ENCODE measurements at regions not wholly inside any gene's neighbourhood (a gene's known extent, or its start where the extent isn't known, plus 50 kb on each side); places are given as distances from the start of the nearest gene placed in this dataset.

- no peak overlapping the region for H2BK5ac ChIP-seq (ENCODE audit: low read depth, low read length, poor library complexity)
- H2AFZ ChIP-seq (ENCODE audit: insufficient read depth, low read length, poor library complexity) = no peak overlapping the region
- WGBS (ENCODE audit: extremely low coverage, insufficient coverage, insufficient read length) = no CpG with 5 or more reads among the region's 5 CpGs
- H3K79me2 ChIP-seq (ENCODE audit: control insufficient read depth, insufficient read depth, low read length, poor library complexity) = no peaks in the 10 kb centered on the region
- no peak overlapping the region for H4K8ac ChIP-seq (ENCODE audit: low read depth, low read length)
- H3K4me3 ChIP-seq (ENCODE audit: low read depth, low read length) = no peak overlapping the region
- no peak overlapping the region for H3K4me2 ChIP-seq (ENCODE audit: low read length)
- H4K12ac ChIP-seq (ENCODE audit: low read depth, low read length) = no peak overlapping the region
- H3K18ac ChIP-seq (ENCODE audit: low read length) = no peak overlapping the region
- no peaks in the 10 kb centered on the region for H3K36me3 ChIP-seq (ENCODE audit: control insufficient read depth in 1 of 2, insufficient read depth in 2 of 2, low read length in 2 of 2)
- no peak overlapping the region for H3K27ac ChIP-seq (ENCODE audit: low read depth, low read length)
- H3K14ac ChIP-seq (ENCODE audit: low read length) = no peak overlapping the region
- H3K27me3 ChIP-seq (ENCODE audit: insufficient read depth, low read length) = no peaks in the 10 kb centered on the region
- no peaks in the 10 kb centered on the region for H3K9me3 ChIP-seq (ENCODE audit: insufficient read depth, low read depth, low read length)
- no peak overlapping the region for H3K4ac ChIP-seq (ENCODE audit: low read depth, low read length)
- H4K91ac ChIP-seq (ENCODE audit: low read depth, low read length) = no peak overlapping the region
- H3K79me1 ChIP-seq (ENCODE audit: low read length) = no peaks in the 10 kb centered on the region
- H3K23ac ChIP-seq (ENCODE audit: low read length) = no peak overlapping the region
- H3K4me1 ChIP-seq (ENCODE audit: control insufficient read depth in 1 of 2, insufficient read depth in 2 of 2, low read length in 2 of 2) = peaks cover 2 to 3% of the 10 kb centered on the region in 2 experiments
- DNase-seq = no peak
- H3K9ac ChIP-seq (ENCODE audit: low read length) = no peak overlapping the region
- no peak overlapping the region for H2AK5ac ChIP-seq (ENCODE audit: low read length)
- no peak overlapping the region for H2BK12ac ChIP-seq (ENCODE audit: low read length)
- no peak overlapping the region for H2BK120ac ChIP-seq (ENCODE audit: insufficient read depth, low read length, poor library complexity)
Measured at GRCh38 chr12:46124132-46124847, 133.9 kb upstream of the SCAF11 start.

- H2BK5ac ChIP-seq (ENCODE audit: low read depth, low read length, poor library complexity) = no peak overlapping the region
- H3K9ac ChIP-seq (ENCODE audit: low read length) = no peak overlapping the region
- no peak overlapping the region for H4K91ac ChIP-seq (ENCODE audit: low read depth, low read length)
- H3K79me1 ChIP-seq (ENCODE audit: low read length) = no peaks in the 10 kb centered on the region
- no peak overlapping the region for H4K8ac ChIP-seq (ENCODE audit: low read depth, low read length)
- H3K14ac ChIP-seq (ENCODE audit: low read length) = no peak overlapping the region
- H3K9me3 ChIP-seq (ENCODE audit: insufficient read depth, low read depth, low read length) = peaks cover 1% of the 10 kb centered on the region
- no peak overlapping the region for H4K12ac ChIP-seq (ENCODE audit: low read depth, low read length)
- no peak overlapping the region for H2BK12ac ChIP-seq (ENCODE audit: low read length)
- no peak overlapping the region for H2BK120ac ChIP-seq (ENCODE audit: insufficient read depth, low read length, poor library complexity)
- H3K4me1 ChIP-seq (ENCODE audit: control insufficient read depth in 1 of 2, insufficient read depth in 2 of 2, low read length in 2 of 2) = peaks cover 5 to 6% of the 10 kb centered on the region in 2 experiments
- no peak overlapping the region for H3K4ac ChIP-seq (ENCODE audit: low read depth, low read length)
- H3K79me2 ChIP-seq (ENCODE audit: control insufficient read depth, insufficient read depth, low read length, poor library complexity) = no peaks in the 10 kb centered on the region
- H2AK5ac ChIP-seq (ENCODE audit: low read length) = no peak overlapping the region
- no peak overlapping the region for H3K27ac ChIP-seq (ENCODE audit: low read depth, low read length)
- no peak overlapping the region for H3K18ac ChIP-seq (ENCODE audit: low read length)
- H3K36me3 ChIP-seq (ENCODE audit: control insufficient read depth in 1 of 2, insufficient read depth in 2 of 2, low read length in 2 of 2) = no peaks in the 10 kb centered on the region
- no peak overlapping the region for H3K4me2 ChIP-seq (ENCODE audit: low read length)
- no peak overlapping the region for H3K23ac ChIP-seq (ENCODE audit: low read length)
- DNase-seq = no peak
- H2AFZ ChIP-seq (ENCODE audit: insufficient read depth, low read length, poor library complexity) = no peak overlapping the region
- H3K4me3 ChIP-seq (ENCODE audit: low read depth, low read length) = no peak overlapping the region
- no peaks in the 10 kb centered on the region for H3K27me3 ChIP-seq (ENCODE audit: insufficient read depth, low read length)
Measured at GRCh38 chr12:46112364-46112763, 122.0 kb upstream of the SCAF11 start.

DNA sequence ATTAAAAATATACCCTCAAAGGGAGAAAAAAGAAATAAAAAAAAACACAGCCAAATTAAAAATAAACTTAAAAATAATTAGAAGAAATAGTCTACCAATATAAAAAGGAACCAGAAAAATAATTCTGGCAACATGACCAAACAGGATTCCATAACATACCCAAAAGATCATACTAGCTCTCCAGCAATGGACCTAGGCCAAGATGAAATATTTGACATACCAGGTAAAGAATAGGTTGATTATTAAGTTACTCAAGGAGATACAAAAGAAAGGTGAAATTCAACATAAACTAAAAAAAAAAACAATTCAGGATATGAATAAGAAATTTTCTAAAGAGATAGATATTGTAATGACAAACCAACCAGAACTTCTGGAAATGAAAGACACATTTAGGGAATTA, 121.3 kb upstream of the SCAF11 start:
- no peak overlapping the region for H2BK120ac ChIP-seq (ENCODE audit: insufficient read depth, low read length, poor library complexity)
- no peak overlapping the region for H2BK12ac ChIP-seq (ENCODE audit: low read length)
- no peak for DNase-seq
- no peak overlapping the region for H3K4ac ChIP-seq (ENCODE audit: low read depth, low read length)
- no peak overlapping the region for H3K27ac ChIP-seq (ENCODE audit: low read depth, low read length)
- H4K12ac ChIP-seq (ENCODE audit: low read depth, low read length) = no peak overlapping the region
- H3K4me1 ChIP-seq (ENCODE audit: control insufficient read depth in 1 of 2, insufficient read depth in 2 of 2, low read length in 2 of 2) = peaks cover 5 to 6% of the 10 kb centered on the region in 2 experiments
- no peaks in the 10 kb centered on the region for H3K27me3 ChIP-seq (ENCODE audit: insufficient read depth, low read length)
- H3K9me3 ChIP-seq (ENCODE audit: insufficient read depth, low read depth, low read length) = peaks cover 1% of the 10 kb centered on the region
- no peak overlapping the region for H3K4me2 ChIP-seq (ENCODE audit: low read length)
- H2AK5ac ChIP-seq (ENCODE audit: low read length) = no peak overlapping the region
- no peak overlapping the region for H3K23ac ChIP-seq (ENCODE audit: low read length)
- no peak overlapping the region for H2AFZ ChIP-seq (ENCODE audit: insufficient read depth, low read length, poor library complexity)
- H4K8ac ChIP-seq (ENCODE audit: low read depth, low read length) = no peak overlapping the region
- no peak overlapping the region for H4K91ac ChIP-seq (ENCODE audit: low read depth, low read length)
- no peak overlapping the region for H3K9ac ChIP-seq (ENCODE audit: low read length)
- no peaks in the 10 kb centered on the region for H3K79me2 ChIP-seq (ENCODE audit: control insufficient read depth, insufficient read depth, low read length, poor library complexity)
- H3K14ac ChIP-seq (ENCODE audit: low read length) = no peak overlapping the region
- no peak overlapping the region for H3K4me3 ChIP-seq (ENCODE audit: low read depth, low read length)
- H3K36me3 ChIP-seq (ENCODE audit: control insufficient read depth in 1 of 2, insufficient read depth in 2 of 2, low read length in 2 of 2) = no peaks in the 10 kb centered on the region
- H2BK5ac ChIP-seq (ENCODE audit: low read depth, low read length, poor library complexity) = no peak overlapping the region
- H3K79me1 ChIP-seq (ENCODE audit: low read length) = no peaks in the 10 kb centered on the region
- H3K18ac ChIP-seq (ENCODE audit: low read length) = no peak overlapping the region

DNA sequence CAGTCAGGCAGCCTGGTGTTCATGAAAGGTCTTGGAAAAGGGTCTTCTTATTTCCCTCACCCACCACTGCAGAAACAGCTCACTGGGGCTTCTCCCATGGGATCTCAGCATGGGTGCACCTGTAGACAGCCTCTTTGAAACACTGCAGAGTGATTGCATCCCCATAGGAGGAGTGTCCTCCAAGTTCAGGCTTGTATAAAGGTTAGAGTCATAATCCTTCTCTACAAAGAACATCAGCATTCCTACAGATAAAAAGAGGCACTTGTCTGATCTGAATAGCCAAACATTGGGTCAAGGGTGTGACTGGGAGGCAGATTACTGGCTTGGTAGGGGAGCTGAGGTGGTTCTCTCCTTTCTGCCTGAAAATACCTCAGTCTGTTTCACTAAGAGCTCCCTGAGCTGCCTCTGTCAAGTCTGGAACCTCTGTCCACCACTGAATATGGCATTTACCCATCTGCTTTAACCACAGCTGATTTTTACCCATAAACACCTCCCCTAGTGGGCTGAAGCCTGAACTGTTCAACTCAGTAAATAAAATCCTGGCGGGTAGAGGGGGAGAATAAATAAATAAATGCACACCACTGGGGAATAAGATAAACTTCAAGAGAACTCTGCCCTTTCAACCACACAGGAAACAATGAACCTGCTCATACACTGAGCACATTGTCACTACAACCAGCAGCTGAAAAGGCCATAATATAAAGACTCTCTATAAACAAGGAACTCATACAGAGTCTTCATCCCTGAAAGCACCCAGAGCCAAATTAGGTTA, 120.7 kb upstream of the SCAF11 start:
- no peak overlapping the region for H3K18ac ChIP-seq (ENCODE audit: low read length)
- H3K27me3 ChIP-seq (ENCODE audit: insufficient read depth, low read length) = no peaks in the 10 kb centered on the region
- H4K12ac ChIP-seq (ENCODE audit: low read depth, low read length) = no peak overlapping the region
- H3K23ac ChIP-seq (ENCODE audit: low read length) = no peak overlapping the region
- no peak overlapping the region for H4K8ac ChIP-seq (ENCODE audit: low read depth, low read length)
- no peak overlapping the region for H3K4ac ChIP-seq (ENCODE audit: low read depth, low read length)
- no peak overlapping the region for H3K14ac ChIP-seq (ENCODE audit: low read length)
- no peaks in the 10 kb centered on the region for H3K36me3 ChIP-seq (ENCODE audit: control insufficient read depth in 1 of 2, insufficient read depth in 2 of 2, low read length in 2 of 2)
- no peak overlapping the region for H3K27ac ChIP-seq (ENCODE audit: low read depth, low read length)
- no CpG with 5 or more reads among the region's 1 CpG for WGBS (ENCODE audit: extremely low coverage, insufficient coverage, insufficient read length)
- H2AFZ ChIP-seq (ENCODE audit: insufficient read depth, low read length, poor library complexity) = no peak overlapping the region
- H4K91ac ChIP-seq (ENCODE audit: low read depth, low read length) = no peak overlapping the region
- H3K9ac ChIP-seq (ENCODE audit: low read length) = no peak overlapping the region
- no peak overlapping the region for H3K4me3 ChIP-seq (ENCODE audit: low read depth, low read length)
- H3K4me1 ChIP-seq (ENCODE audit: control insufficient read depth in 1 of 2, insufficient read depth in 2 of 2, low read length in 2 of 2) = peaks cover 5 to 6% of the 10 kb centered on the region in 2 experiments
- no peak overlapping the region for H2BK12ac ChIP-seq (ENCODE audit: low read length)
- H2BK5ac ChIP-seq (ENCODE audit: low read depth, low read length, poor library complexity) = no peak overlapping the region
- no peaks in the 10 kb centered on the region for H3K79me2 ChIP-seq (ENCODE audit: control insufficient read depth, insufficient read depth, low read length, poor library complexity)
- no peak for DNase-seq
- H2BK120ac ChIP-seq (ENCODE audit: insufficient read depth, low read length, poor library complexity) = no peak overlapping the region
- peaks cover 1% of the 10 kb centered on the region for H3K9me3 ChIP-seq (ENCODE audit: insufficient read depth, low read depth, low read length)
- H3K4me2 ChIP-seq (ENCODE audit: low read length) = no peak overlapping the region
- no peaks in the 10 kb centered on the region for H3K79me1 ChIP-seq (ENCODE audit: low read length)
- no peak overlapping the region for H2AK5ac ChIP-seq (ENCODE audit: low read length)

Data from trophoblast cell (in vitro differentiated cells and primary cell).